HS-5 (cell line): ENCODE measurements at regions not wholly inside any gene's neighbourhood (a gene's known extent, or its start where the extent isn't known, plus 50 kb on each side); places are given as distances from the start of the nearest gene placed in this dataset.

ENCODE experiments used
- DNase-seq: peaks from one replicate; pipeline ENCODE4 v3.0.0-alpha.2; 2012; ENCODE audit warnings: low read depth

DNA sequence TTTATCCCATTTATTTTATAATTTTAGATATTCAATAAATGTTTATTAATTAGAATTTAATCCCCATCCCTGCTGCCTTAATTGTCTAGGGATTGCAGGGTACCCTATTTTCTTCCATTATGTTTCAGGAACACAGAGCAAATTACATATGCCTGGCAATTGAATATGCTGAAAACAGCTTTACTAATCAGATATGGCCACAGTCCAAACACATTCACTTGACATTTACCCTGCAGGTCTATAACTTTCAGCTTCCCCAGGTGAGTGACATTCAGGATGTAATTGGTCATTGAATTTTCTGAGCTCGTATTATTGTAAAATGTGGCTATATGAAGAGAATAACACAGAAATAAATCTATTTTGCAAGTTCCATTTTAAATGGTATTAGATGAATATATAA, 218.7 kb upstream of the NDST4 start:
- DNase-seq = no peak

DNA sequence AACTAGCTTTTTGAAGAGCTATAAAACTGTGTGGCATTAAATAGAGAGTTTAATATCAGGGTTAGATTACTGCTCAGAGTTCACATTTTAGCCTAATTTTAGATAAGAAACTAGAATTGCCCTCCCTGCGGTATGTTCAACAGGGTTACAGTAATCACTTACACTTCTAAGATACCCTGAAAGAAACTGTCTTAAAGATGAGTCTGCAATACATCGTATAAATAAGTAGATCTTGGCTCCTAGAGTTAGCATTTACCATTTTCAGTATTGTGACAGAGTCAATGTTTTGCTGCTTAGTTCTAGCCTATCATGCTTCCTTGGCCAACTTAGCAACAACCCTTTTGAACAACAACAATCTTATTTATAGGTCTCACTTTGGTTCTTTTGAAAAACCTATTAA, 217.8 kb upstream of the NDST4 start:
- DNase-seq = no peak

- peak; percentile 4 for DNase-seq
Observed at GRCh38 chr4:115325836-115326235, 212.4 kb upstream of the NDST4 start.

- DNase-seq = no peak
Observed at GRCh38 chr4:115323106-115323707, 209.8 kb upstream of the NDST4 start.

GRCh38 chr4:115315182-115315581, 201.8 kb upstream of the NDST4 start:
- DNase-seq = no peak

- no peak for DNase-seq
Observed at GRCh38 chr4:115310641-115311040, 197.2 kb upstream of the NDST4 start.

DNA sequence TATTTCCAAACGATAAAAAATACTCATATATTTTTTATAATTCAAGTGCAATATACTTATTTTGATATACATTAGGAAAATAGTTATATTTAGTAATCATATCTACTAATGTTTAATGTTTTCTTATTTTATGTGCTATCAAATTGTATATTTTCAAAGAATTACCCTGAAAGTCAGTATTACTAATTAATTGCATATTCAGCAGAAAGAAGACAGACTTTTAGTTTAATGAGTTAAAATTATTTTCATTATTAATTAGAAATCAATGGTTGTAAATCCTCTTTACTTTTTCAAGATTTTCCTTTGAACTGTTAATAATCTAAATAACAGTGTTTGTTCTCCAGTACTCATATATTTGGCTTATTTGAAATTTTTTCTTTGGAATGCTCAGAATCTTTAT, 181.3 kb upstream of the NDST4 start:
- DNase-seq = no peak

DNA sequence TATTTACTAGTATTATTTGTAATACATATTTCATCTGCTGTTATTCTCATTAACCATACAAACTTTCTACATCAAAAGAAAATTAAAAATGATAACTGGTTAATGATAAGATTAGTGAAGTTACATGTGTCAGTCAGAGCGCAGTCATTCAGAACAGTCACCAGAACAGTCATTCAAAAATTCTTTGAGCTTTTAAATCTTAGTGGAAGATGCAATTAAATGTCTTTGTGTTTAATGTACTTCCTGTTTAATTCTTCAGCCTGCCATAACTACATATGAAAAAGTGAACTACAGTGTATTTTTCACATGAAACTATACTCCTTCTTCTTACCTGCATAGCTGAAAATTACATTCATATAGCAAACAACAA, 179.7 kb upstream of the NDST4 start:
- DNase-seq = no peak

- no peak for DNase-seq
Observed at GRCh38 chr4:115292320-115293092, 179.1 kb upstream of the NDST4 start.

DNA sequence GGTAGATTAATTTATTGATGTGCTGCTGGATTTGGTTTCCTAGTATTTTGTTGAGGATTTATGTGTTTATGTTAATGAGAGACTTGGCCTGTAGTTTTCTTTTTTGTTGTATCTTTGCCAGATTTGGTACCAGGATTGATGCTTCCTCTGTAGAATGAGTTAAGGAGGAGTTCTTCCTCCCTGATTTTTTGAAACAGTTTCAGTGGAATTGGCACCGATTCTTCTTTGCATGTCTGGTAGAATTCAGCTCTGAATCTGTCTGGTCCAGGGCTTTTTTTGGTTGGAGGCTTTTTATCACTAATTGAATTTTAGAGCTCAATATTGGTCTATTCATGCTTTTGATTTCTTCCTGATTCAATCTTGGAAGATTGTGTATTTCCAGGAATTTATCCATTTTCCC, 174.0 kb upstream of the NDST4 start:
- no peak for DNase-seq

DNA sequence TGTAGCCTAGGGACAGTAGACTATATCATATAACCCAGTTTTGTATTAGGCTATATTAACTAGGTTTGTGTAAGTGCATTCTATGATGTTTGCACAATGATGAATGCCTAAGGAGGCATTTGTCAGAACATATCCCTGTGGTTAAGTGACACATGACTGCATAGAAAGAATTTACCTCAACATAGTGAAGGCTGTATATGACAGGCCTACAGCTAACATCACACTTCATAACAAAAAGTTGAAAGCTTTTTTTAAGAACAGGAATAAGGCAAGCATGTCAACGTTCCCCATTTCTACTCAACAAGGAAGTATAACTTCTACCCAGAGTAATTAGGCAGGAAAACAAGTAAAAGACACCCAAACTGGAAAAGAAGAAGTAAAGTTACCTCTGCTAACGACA, 165.9 kb upstream of the NDST4 start:
- DNase-seq = no peak

DNA sequence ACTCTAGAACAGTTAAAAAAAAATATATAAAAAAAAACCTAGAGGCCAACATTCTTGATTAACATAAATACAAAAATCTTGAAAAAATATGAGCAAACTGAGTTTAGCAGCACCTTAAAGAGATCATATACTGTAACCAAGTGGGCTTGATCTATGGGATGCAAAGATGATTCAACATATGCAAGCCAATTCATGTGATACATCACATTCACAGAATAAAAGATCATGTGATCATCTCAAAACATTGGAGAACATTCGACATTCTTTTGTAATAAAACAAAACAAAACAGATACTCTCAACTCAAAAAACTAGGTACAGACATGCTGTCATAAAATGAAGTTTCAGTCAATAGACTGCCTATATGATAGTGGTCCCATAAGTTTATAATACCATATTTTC, 165.4 kb upstream of the NDST4 start:
- no peak for DNase-seq

DNA sequence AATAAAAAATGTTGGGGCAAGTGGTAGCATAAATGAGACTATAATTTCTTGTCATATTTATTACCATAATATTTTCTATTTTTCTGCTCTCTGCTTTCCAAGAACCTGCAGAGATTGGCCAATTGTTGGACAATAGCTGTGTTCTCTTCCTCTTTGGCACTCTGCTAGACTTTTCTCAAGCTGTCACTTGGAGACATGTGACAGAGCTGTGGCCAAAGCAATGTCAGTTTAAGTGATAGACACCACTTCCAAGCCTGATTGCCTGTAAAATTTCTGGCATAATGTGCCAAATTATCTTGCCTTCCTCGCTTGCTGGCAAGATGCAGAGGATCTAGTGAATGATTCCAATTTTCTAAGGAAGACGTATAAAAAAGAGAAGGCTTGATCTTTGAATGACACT, 162.2 kb upstream of the NDST4 start:
- DNase-seq = no peak

GRCh38 chr4:115274545-115274944, 161.1 kb upstream of the NDST4 start:
- DNase-seq = no peak

DNA sequence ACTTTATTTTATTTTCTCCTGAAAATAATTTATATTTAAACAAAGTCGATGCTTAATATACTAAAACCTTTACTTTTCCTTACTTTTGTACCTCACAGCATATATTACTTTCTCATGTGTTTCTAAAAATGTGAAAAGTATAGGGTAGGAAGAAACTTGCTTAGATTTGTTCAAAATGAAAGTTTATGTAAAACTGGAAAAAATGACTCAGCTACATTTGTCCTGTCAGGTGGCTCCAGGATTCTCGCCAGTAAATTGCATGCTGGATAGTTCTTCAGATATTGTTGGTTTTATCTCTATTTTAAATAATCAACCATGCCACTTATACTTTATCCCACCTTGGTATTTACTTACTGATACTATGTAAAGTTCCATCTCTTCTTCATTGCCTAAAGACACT, 159.2 kb upstream of the NDST4 start:
- no peak for DNase-seq

DNA sequence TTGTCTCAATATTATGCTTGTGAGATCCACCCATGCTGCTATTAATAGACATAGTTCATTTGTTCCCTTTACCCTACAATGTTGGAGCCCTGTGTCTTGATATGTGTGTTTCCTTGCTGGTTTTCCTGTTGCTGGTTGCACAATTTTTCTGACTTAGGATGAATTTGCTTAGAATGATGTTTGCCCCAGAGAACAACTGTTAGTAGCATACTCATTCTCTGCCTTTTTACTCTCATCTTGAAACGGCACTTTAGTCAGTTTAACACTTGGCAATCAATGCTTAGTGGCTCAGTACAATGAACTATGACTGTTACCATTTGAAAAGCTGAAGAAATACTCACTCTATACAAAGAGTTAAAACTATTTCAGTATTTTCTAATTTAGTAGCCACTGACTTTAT, 158.8 kb upstream of the NDST4 start:
- no peak for DNase-seq

GRCh38 chr4:115260195-115260594, 146.8 kb upstream of the NDST4 start:
- no peak for DNase-seq

DNA sequence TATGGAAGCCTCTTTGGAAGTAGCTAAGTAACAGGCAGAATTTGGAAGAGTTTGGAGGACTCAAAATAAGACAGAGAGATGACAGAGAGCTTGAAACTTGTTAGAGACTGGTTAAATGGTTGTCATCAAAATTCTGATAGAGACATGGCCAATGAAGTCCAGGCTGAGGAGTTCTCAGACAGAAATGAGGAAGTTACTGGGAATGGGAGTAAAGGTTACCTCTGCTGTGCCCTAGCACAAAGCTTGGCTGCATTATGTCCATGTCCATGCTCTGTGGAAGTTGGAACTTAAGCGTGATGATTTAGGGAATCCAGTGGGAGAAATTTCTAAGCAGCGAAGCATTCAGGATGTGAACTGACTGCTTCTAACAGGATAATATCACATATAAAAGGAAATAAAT, 146.2 kb upstream of the NDST4 start:
- no peak for DNase-seq

DNA sequence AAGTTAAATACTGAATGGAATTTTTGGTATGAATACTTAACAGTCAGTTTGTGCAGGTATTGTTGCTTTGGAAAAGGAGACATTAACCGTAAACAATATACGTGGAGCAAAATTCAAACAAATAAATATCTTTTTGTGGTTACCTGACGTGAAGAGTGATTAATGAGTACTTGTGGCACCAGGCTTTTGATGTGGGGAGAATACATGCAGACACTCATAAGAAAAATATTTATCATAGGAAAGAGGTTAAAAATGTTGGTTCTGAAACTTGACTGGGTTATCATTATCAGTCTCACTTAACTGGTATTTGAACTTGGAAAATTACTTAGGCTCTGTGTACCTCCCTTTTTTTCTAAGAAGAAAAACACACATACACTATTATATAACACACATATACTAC, 136.4 kb upstream of the NDST4 start:
- no peak for DNase-seq

GRCh38 chr4:115234405-115235093, 121.1 kb upstream of the NDST4 start:
- DNase-seq = no peak

DNA sequence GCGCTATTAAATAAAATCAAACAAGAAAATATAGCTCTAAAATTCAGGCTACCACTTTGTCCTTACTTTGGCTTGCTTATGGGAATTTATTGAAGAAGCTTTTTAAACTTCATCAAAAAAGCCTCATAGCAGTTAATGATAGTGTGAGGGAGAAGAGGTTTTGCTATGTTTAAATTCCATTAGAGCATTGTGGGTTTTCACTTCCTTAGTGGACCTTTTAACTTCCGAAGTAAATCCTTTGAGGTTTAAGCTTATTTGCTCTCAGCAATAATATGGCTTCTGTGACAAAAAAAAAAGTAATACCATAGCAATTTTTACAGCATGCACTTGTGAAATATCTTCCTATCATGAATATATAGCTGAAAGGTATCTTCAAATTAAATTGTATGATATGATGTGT, 120.2 kb upstream of the NDST4 start:
- no peak for DNase-seq

- no peak for DNase-seq
Observed at GRCh38 chr4:115229873-115230272, 116.5 kb upstream of the NDST4 start.

DNA sequence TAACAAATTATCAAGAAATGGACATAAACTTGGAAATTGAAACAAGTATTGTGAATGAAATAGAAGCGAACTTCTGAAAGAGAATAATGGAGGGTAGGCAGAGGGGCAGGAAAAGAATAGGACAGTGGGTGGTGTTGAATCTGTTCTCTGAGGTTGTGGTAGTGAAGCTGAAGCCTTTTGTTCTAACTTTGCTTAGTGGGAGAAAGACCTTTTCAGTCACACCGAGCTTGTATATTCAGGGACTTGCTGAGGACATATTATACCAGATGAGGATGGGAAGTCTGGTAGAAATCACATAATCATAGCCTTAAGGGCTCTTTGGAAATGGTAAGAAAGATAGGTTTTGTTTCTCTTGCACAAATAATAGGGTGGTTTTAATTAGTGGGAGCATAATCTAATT, 115.4 kb upstream of the NDST4 start:
- DNase-seq = no peak

GRCh38 chr4:115222061-115222460, 108.6 kb upstream of the NDST4 start:
- DNase-seq = no peak
